Hepatocyte (in vitro differentiated cells): ENCODE measurements at regions not wholly inside any gene's neighbourhood (a gene's known extent, or its start where the extent isn't known, plus 50 kb on each side); places are given as distances from the start of the nearest gene placed in this dataset.

Experiments
- DNase-seq: peaks from one replicate; pipeline ENCODE4 v3.0.0-alpha.2; 2016; ENCODE audit warnings: low spot score
- H2AFZ ChIP-seq: fragments of 200-600 bp; sonication (generic); 2 replicates; pipeline ENCODE4 v1.6.0; 2016; ENCODE audit warnings: antibody characterized with exemption, mild to moderate bottlenecking
- H3K27ac ChIP-seq: fragments of 200-600 bp; sonication (generic); 2 replicates; pipeline ENCODE4 v1.5.1; 2016; ENCODE audit warnings: mild to moderate bottlenecking
- H3K27me3 ChIP-seq: fragments of 200-600 bp; sonication (generic); 2 replicates; pipeline ENCODE4 v1.6.1; 2016
- H3K36me3 ChIP-seq: fragments of 200-600 bp; sonication (generic); replicated peaks from 2 replicates; pipeline ENCODE4 v1.5.1; 2016; ENCODE audit warnings: low read depth; ENCODE audit not compliant: insufficient read depth
- H3K4me1 ChIP-seq: fragments of 200-600 bp; sonication (generic); 2 replicates; pipeline ENCODE4 v1.5.1; 2016; ENCODE audit warnings: mild to moderate bottlenecking, moderate library complexity; ENCODE audit not compliant: insufficient read depth
- H3K4me2 ChIP-seq: fragments of 200-600 bp; sonication (generic); 2 replicates; pipeline ENCODE4 v1.6.0; 2016
- H3K4me3 ChIP-seq: fragments of 200-600 bp; sonication (generic); 2 replicates; pipeline ENCODE4 v1.5.1; 2016; ENCODE audit warnings: mild to moderate bottlenecking
- H3K79me2 ChIP-seq: fragments of 200-600 bp; sonication (generic); 2 replicates; pipeline ENCODE4 v1.6.0; 2017; ENCODE audit warnings: mild to moderate bottlenecking
- H3K9me2 ChIP-seq: fragments of 200-600 bp; sonication (generic); replicated peaks from 2 replicates; pipeline ENCODE4 v1.6.0; 2017; ENCODE audit warnings: mild to moderate bottlenecking; ENCODE audit not compliant: insufficient read depth
- H3K9me3 ChIP-seq: fragments of 200-600 bp; sonication (generic); 2 replicates; pipeline ENCODE4 v1.5.1; 2016; ENCODE audit warnings: low read depth, mild to moderate bottlenecking
- H4K20me1 ChIP-seq: fragments of 200-600 bp; sonication (generic); 2 replicates; pipeline ENCODE4 v1.6.0; 2016; ENCODE audit warnings: mild to moderate bottlenecking; ENCODE audit not compliant: insufficient read depth, poor library complexity, severe bottlenecking
- EZH2 ChIP-seq: fragments of 200-600 bp; sonication (generic); IDR thresholded peaks from 2 replicates; pipeline ENCODE4 v1.6.1; 2016; ENCODE audit warnings: antibody characterized with exemption, mild to moderate bottlenecking, borderline replicate concordance
- EZH2phosphoT487 ChIP-seq: fragments of 200-600 bp; sonication (generic); IDR thresholded peaks from one replicate; pipeline ENCODE4 v1.6.1; 2018; ENCODE audit warnings: antibody characterized with exemption, mild to moderate bottlenecking, low read depth, moderate library complexity; ENCODE audit not compliant: unreplicated experiment, severe bottlenecking
- WGBS: methylation state at CpG from one replicate; pipeline ENCODE4 v1.1.6; 2016; ENCODE audit warnings: low lambda C conversion rate; ENCODE audit errors: missing lambda C conversion rate; 5-methylcytosine and 5-hydroxymethylcytosine counted together
- TF ChIP-seq, protein P1 (sequence below): fragments of 200-600 bp; sonication (generic); IDR thresholded peaks from 2 replicates; pipeline ENCODE4 v1.5.1; 2016; ENCODE audit warnings: antibody characterized with exemption, mild to moderate bottlenecking; ENCODE audit not compliant: poor library complexity

DNA sequence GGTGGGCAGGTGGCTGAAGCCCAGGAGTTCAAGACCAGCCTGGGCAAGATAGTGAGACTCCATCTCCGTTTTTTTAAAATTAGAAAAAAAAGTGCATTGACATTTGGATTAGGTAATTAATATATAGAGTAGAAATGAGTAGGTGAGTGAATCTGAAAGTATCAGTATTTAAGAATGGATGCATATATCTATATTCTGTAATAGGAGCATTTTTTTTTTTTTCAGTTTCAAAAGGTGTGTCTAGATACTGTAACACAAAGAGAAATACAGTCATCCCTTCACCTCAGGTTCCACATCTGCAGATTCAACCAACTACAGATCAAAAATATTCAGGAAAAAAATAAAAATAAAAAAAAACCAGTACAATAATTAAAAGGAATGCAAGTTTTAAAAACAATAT is 50.8 kb downstream of the RBM27 start:
- no peaks in the 10 kb centered on the region for H3K4me1 ChIP-seq
- DNase-seq = no peak
- H2AFZ ChIP-seq = no peak overlapping the region
- no peak overlapping the region for H3K27ac ChIP-seq
- H3K27me3 ChIP-seq = no peaks in the 10 kb centered on the region
- H3K4me2 ChIP-seq = no peak overlapping the region
- H3K9me3 ChIP-seq = no peaks in the 10 kb centered on the region
- no peak for TF ChIP-seq EZH2
- TF ChIP-seq EZH2phosphoT487 = no peak
- TF ChIP-seq, protein P1, sequence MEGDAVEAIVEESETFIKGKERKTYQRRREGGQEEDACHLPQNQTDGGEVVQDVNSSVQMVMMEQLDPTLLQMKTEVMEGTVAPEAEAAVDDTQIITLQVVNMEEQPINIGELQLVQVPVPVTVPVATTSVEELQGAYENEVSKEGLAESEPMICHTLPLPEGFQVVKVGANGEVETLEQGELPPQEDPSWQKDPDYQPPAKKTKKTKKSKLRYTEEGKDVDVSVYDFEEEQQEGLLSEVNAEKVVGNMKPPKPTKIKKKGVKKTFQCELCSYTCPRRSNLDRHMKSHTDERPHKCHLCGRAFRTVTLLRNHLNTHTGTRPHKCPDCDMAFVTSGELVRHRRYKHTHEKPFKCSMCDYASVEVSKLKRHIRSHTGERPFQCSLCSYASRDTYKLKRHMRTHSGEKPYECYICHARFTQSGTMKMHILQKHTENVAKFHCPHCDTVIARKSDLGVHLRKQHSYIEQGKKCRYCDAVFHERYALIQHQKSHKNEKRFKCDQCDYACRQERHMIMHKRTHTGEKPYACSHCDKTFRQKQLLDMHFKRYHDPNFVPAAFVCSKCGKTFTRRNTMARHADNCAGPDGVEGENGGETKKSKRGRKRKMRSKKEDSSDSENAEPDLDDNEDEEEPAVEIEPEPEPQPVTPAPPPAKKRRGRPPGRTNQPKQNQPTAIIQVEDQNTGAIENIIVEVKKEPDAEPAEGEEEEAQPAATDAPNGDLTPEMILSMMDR = no peak
- H3K36me3 ChIP-seq = no peaks in the 10 kb centered on the region
- H3K4me3 ChIP-seq = no peak overlapping the region
- H4K20me1 ChIP-seq = no peaks in the 10 kb centered on the region
- no peaks in the 10 kb centered on the region for H3K79me2 ChIP-seq
- WGBS = 96% methylated on average over 1 of the region's 1 CpG
- H3K9me2 ChIP-seq = no peaks in the 10 kb centered on the region

DNA sequence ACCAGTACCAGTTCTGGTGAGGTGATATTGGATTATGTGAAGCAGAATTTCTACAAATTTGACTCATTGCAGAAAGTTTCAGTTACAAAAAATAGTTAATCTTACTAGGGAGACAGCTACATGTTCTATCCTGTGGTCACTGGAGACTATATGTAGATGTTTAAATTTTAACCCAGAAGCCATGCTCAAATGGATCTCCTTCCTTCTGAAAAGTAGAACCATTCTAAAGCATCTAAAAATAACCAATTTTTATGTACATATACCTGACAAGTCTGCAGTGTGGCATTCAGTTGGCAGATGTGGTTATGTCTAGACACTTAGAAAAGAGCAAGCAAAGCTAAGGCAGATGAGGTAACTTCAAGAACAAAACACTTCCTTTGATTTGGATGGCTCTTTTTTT is 65.5 kb upstream of the POU4F3 start:
- Histone ChIP-seq H3K79me2 (no peaks in the 10 kb centered on the region), H2AFZ (no peak overlapping the region), H3K27me3 (no peaks in the 10 kb centered on the region), H3K9me2 (no peaks in the 10 kb centered on the region), H3K27ac (no peak overlapping the region), H3K4me3 (no peak overlapping the region), H3K4me1 (no peaks in the 10 kb centered on the region), H3K4me2 (no peak overlapping the region), H3K36me3 (no peaks in the 10 kb centered on the region), H4K20me1 (peaks cover 3% of the 10 kb centered on the region), H3K9me3 (no peaks in the 10 kb centered on the region)
- DNase-seq = no peak
- TF ChIP-seq EZH2phosphoT487 (no peak), EZH2 (no peak)
- TF ChIP-seq, protein P1 = no peak

DNA sequence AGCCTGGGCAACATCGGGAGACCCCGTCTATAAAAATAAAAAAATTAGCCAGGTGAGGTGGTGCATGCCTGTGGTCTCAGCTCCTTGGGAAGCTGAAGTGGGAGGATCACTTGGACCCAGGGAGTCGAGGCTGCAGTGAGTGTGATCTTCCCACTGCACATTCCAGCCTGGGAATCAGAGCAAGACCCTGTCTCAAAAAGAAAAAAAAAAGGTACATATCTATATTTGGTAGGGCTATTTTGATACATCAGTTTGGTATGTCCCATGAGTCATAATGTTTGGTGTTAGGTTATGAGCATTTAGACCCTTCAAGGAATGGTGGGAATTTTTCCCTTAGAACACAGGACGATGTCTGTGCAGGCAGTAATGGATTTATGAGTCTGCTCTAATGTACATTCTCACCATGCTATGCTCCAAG is 55.3 kb upstream of the POU4F3 start:
- no peak for TF ChIP-seq EZH2phosphoT487
- TF ChIP-seq EZH2 = no peak
- TF ChIP-seq, protein P1 = no peak
- H3K4me2 ChIP-seq = no peak overlapping the region
- no peaks in the 10 kb centered on the region for H4K20me1 ChIP-seq
- H3K4me1 ChIP-seq = no peaks in the 10 kb centered on the region
- H3K27me3 ChIP-seq = no peaks in the 10 kb centered on the region
- H3K27ac ChIP-seq = no peak overlapping the region
- H2AFZ ChIP-seq = no peak overlapping the region
- no peaks in the 10 kb centered on the region for H3K9me3 ChIP-seq
- H3K79me2 ChIP-seq = no peaks in the 10 kb centered on the region
- no peaks in the 10 kb centered on the region for H3K9me2 ChIP-seq
- DNase-seq = peak; percentile 12
- WGBS = 60% methylated on average over 4 of the region's 4 CpGs
- no peaks in the 10 kb centered on the region for H3K36me3 ChIP-seq
- no peak overlapping the region for H3K4me3 ChIP-seq

DNA sequence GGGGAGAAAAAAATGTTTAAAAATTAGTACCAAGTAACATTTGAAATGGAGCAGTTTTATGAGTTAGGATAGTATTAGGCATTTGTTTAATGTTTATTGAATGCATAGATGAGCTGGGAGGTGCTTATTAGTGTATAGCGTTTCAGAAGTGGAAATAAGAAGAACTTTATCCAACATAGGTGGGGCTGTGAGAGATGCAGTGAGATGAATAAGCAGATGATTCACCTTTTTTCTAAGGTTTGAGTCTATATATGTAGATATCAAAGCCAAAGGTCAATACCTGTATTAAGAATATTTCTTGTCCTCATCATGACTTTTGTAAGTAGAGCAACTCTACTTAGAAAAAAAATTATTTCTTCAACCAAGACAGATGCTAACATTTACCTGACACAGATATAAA is 54.6 kb upstream of the POU4F3 start:
- Histone ChIP-seq H3K27me3 (no peaks in the 10 kb centered on the region), H3K9me3 (no peaks in the 10 kb centered on the region), H4K20me1 (no peaks in the 10 kb centered on the region), H3K79me2 (no peaks in the 10 kb centered on the region), H3K36me3 (no peaks in the 10 kb centered on the region), H3K9me2 (no peaks in the 10 kb centered on the region), H3K4me1 (no peaks in the 10 kb centered on the region), H3K27ac (no peak overlapping the region), H3K4me2 (no peak overlapping the region), H3K4me3 (no peak overlapping the region), H2AFZ (no peak overlapping the region)
- TF ChIP-seq EZH2 (no peak), EZH2phosphoT487 (no peak)
- TF ChIP-seq, protein P1 = no peak
- no peak for DNase-seq
- 88% methylated on average over 1 of the region's 1 CpG for WGBS
